HepG2 (cell line): ENCODE measurements at regions not wholly inside any gene's neighbourhood (a gene's known extent, or its start where the extent isn't known, plus 50 kb on each side); places are given as distances from the start of the nearest gene placed in this dataset.
A peak's percentile ranks its signal among the peaks of the same experiment; 100 is the strongest.
"Not testable (repeated sequence)": the region's sequence is repeated elsewhere in the genome, so short reads cannot be mapped to it uniquely, and the experiment has no call there.

Experiments
- ATAC-seq: fragments of 200-7000 bp; cut with Tn5 transposase; 3 replicates; pipeline ENCODE4 v1.9.1; 2020; ENCODE audit warnings: mild to moderate bottlenecking, moderate library complexity
- BruUV-seq: library from RNA; stranded (reverse); fragments of 400-500 nt; replicated peaks from 2 replicates; lab custom pipeline; 2021; lab: Mats Ljungman, UMichigan
- CTCF ChIA-PET: fragments of 300-600 bp; formaldehyde crosslinking; extraction: SDS; loops from one replicate; lab custom pipeline; 2021; ENCODE audit warnings: low total read pairs, inconsistent platforms, low intra/inter-chr PET ratio; lab: Yijun Ruan, JAX
- POLR2A ChIA-PET: fragments of 350-600 bp; sonication (Branson Sonifier 250); formaldehyde crosslinking; loops from one replicate; lab custom pipeline; 2020; ENCODE audit warnings: antibody characterized with exemption, inconsistent platforms; lab: Yijun Ruan, JAX
- DNase-seq: peaks from one replicate; pipeline ENCODE4 v3.0.0-alpha.2; 2015; ENCODE audit warnings: low spot score
- FAIRE-seq: peaks from 3 replicates; lab custom pipeline; 2011; peaks lifted over from hg19 to GRCh38; lab: Jason Lieb, UNC
- H2AFZ ChIP-seq: one replicate; pipeline ENCODE4 v1.6.1; 2011; ENCODE audit warnings: low read length, inconsistent platforms
- H3K27ac ChIP-seq: fragments of 300-600 bp; 3 replicates; pipeline ENCODE4 v1.8.0; 2011; ENCODE audit warnings: mixed run types, mild to moderate bottlenecking, mixed read lengths, low read length, inconsistent platforms; ENCODE audit not compliant: insufficient read depth; ENCODE audit errors: extremely low read length
- H3K27me3 ChIP-seq, 2 experiments: fragments of 200-600 bp in 1 of 2; 2 replicates in 1 of 2; 3 replicates in 1 of 2; pipeline versions ENCODE4 v1.6.0 to v1.8.0; 2011; ENCODE audit warnings: low read length in 2 of 2, mild to moderate bottlenecking in 2 of 2, moderate library complexity in 2 of 2, inconsistent platforms in 1 of 2; ENCODE audit not compliant: insufficient read depth in 2 of 2, control insufficient read depth in 1 of 2
- H3K36me3 ChIP-seq, 2 experiments: fragments of 200-600 bp in 1 of 2; replicated peaks in 1 of 2; 2 replicates in 1 of 2; 3 replicates in 1 of 2; pipeline versions ENCODE4 v1.5.1 to v1.8.0; 2011; ENCODE audit warnings: low read length in 2 of 2, inconsistent platforms in 1 of 2; ENCODE audit not compliant: insufficient read depth in 2 of 2, control insufficient read depth in 1 of 2
- H3K4me1 ChIP-seq: 2 replicates; pipeline ENCODE4 v1.5.1; 2012; ENCODE audit warnings: low read length, inconsistent platforms; ENCODE audit not compliant: insufficient read depth
- H3K4me2 ChIP-seq: 2 replicates; pipeline ENCODE4 v1.6.0; 2011; ENCODE audit warnings: low read depth, low read length, inconsistent platforms
- H3K4me3 ChIP-seq, 3 experiments: fragments of 200-600 bp in 1 of 3; sonication (generic), shearing (Covaris generic) in 1 of 3; replicated peaks in 1 of 3; 2 replicates each; pipeline ENCODE4 v1.5.1; 2011 to 2016; ENCODE audit warnings: low read length in 3 of 3, inconsistent platforms in 2 of 3, low read depth in 2 of 3, mild to moderate bottlenecking in 2 of 3, control low read depth in 1 of 3, mixed read lengths in 1 of 3; ENCODE audit not compliant: insufficient read depth in 1 of 3
- H3K79me2 ChIP-seq: one replicate; pipeline ENCODE4 v1.6.1; 2011; ENCODE audit warnings: low read length, inconsistent platforms; ENCODE audit not compliant: insufficient read depth
- H3K9ac ChIP-seq: 2 replicates; pipeline ENCODE4 v1.6.0; 2011; ENCODE audit warnings: mild to moderate bottlenecking, low read depth, low read length, inconsistent platforms; ENCODE audit not compliant: insufficient read depth
- H3K9me3 ChIP-seq: 2 replicates; pipeline ENCODE4 v1.5.1; 2012; ENCODE audit warnings: mild to moderate bottlenecking, low read length
- H4K20me1 ChIP-seq: 2 replicates; pipeline ENCODE4 v1.6.0; 2011; ENCODE audit warnings: inconsistent platforms, mild to moderate bottlenecking, low read length, moderate library complexity; ENCODE audit not compliant: insufficient read depth
- BCL3 ChIP-seq: sonication (generic); formaldehyde crosslinking; IDR thresholded peaks from 2 replicates; pipeline ENCODE4 v1.5.1; 2020; ENCODE audit warnings: mild to moderate bottlenecking, missing genetic modification reagents, moderate library complexity
- CEBPB ChIP-seq: IDR thresholded peaks from 2 replicates; pipeline ENCODE4 v1.6.1; 2011; ENCODE audit warnings: low read depth, low read length, improper control_type of control experiment, borderline replicate concordance
- CEBPG ChIP-seq: IDR thresholded peaks from 2 replicates; pipeline ENCODE4 v1.6.1; 2016
- WGBS: methylation state at CpG from one replicate; pipeline ENCODE4 v1.1.6; 2017; ENCODE audit warnings: low lambda C conversion rate; 5-methylcytosine and 5-hydroxymethylcytosine counted together
- in situ Hi-C: cut with HindIII; loops from 2 replicates; pipeline ENCODE4 v1.10.0; 2017; ENCODE audit warnings: low pct_unique_long_range_greater_than_20kb; ENCODE audit not compliant: extremely low pct_ligation_motif_present
- intact Hi-C: fragments of 100-400 bp; cut with micrococcal nuclease; formaldehyde crosslinking; loops from one replicate; pipeline ENCODE4 v1.10.0; 2022; ENCODE audit not compliant: unreplicated experiment
- TF ChIP-seq, protein P1 (sequence below): sonication (generic); formaldehyde crosslinking; IDR thresholded peaks from 2 replicates; pipeline ENCODE4 v1.4.0; 2020; ENCODE audit warnings: missing genetic modification reagents

DNA sequence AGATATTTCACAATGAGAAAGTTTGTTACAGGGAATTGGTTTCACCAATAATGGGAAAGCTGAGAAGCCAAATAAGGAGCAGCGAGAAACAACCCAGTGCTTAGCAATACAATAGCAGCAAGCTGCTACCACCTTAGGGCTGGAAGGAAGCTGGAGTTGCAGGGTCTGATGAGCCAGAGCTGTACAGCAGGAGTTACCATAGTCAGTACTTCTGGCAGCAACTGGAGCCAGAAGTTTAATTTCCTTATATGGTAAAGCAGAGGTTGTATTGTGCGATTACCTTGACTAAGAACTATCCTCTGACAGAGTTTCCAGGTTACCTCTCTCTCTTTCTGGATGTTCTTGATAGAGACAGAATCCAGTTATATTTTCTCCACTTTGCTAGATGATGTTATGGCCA is 137.1 kb upstream of the OLIG3 start (continued):
- TF ChIP-seq, protein P1, sequence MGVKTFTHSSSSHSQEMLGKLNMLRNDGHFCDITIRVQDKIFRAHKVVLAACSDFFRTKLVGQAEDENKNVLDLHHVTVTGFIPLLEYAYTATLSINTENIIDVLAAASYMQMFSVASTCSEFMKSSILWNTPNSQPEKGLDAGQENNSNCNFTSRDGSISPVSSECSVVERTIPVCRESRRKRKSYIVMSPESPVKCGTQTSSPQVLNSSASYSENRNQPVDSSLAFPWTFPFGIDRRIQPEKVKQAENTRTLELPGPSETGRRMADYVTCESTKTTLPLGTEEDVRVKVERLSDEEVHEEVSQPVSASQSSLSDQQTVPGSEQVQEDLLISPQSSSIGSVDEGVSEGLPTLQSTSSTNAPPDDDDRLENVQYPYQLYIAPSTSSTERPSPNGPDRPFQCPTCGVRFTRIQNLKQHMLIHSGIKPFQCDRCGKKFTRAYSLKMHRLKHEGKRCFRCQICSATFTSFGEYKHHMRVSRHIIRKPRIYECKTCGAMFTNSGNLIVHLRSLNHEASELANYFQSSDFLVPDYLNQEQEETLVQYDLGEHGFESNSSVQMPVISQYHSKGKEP (CRISPR knock-in tag): no peak

DNA sequence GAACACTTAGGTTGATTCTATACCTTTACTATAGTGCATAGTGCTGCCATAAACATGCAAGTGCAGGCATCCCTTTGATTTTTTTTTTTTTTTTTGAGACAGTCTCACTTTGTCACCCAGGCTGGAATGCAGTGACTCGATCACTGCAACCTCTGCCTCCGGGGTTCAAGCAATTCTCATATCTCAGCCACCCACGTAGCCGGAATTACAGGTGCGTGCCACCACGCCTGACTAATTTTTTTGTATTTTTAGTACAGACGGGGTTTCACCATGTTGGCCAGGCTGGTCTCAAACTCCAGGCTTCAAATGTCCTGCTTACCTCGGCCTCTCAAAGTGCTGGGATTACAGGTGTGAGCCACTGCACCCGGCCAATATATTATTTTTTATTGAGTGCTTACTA is 140.0 kb upstream of the OLIG3 start:
- whole genome bisulfite sequencing: 63% methylated on average over 9 of the region's 9 CpGs
- CTCF ChIA-PET, DNase-seq, H3K79me2 ChIP-seq, intact Hi-C loops, H3K27ac ChIP-seq, H2AFZ ChIP-seq, ATAC-seq, H3K36me3 ChIP-seq, H4K20me1 ChIP-seq, BruUV-seq, H3K4me2 ChIP-seq, H3K4me3 ChIP-seq, H3K9ac ChIP-seq, FAIRE-seq, H3K27me3 ChIP-seq, H3K9me3 ChIP-seq, POLR2A ChIA-PET, H3K4me1 ChIP-seq: not testable (repeated sequence)
- in situ Hi-C loops: loop anchor here (25.0 kb wide), 1 partner anchor 672 kb away; no protein-coding TSS in a partner anchor

GRCh38 chr6:137637121-137637520 is 142.9 kb upstream of the OLIG3 start:
- Histone ChIP-seq H3K4me1 (peaks cover 8% of the 10 kb centered on the region; the same call in 1 of the 2 replicates), H3K4me3 (no peak overlapping the region), H3K4me2 (no peak overlapping the region), H3K9ac (no peak overlapping the region), H3K79me2 (no peaks in the 10 kb centered on the region), H3K36me3 (no peaks in the 10 kb centered on the region), H3K27me3 (no peaks in the 10 kb centered on the region), H3K9me3 (no peaks in the 10 kb centered on the region), H2AFZ (no peak overlapping the region), H3K27ac (no peak overlapping the region)
- FAIRE-seq (no peak), DNase-seq (peak; percentile 74)
- intact Hi-C loops: no loop called here
- in situ Hi-C loops: loop anchor here (25.0 kb wide), 1 partner anchor 675 kb away; no protein-coding TSS in a partner anchor
- CTCF ChIA-PET: interaction anchor here (1.3 kb wide), 1 partner anchor 365 kb away, joined by 4 read pairs; no protein-coding TSS in a partner anchor
- POLR2A ChIA-PET: interaction anchor here (0.6 to 0.8 kb wide), 2 partner anchors 367 to 413 kb away, joined by 3 read pairs; no protein-coding TSS in a partner anchor
- 0% methylated on average over 1 of the region's 1 CpG for WGBS
- BruUV-seq: no TSS peak
- TF ChIP-seq CEBPB (peak; percentile 61), BCL3 (CRISPR knock-in tag) (no peak), CEBPG (peak; percentile 6; the same call in 1 of the 2 replicates)
- TF ChIP-seq, all 625 proteins: peak for 2
- no peak for ATAC-seq
- H4K20me1 ChIP-seq: no peaks in the 10 kb centered on the region
